GM18511 (cell line): ENCODE measurements at regions not wholly inside any gene's neighbourhood (a gene's known extent, or its start where the extent isn't known, plus 50 kb on each side); places are given as distances from the start of the nearest gene placed in this dataset.
"Not testable (repeated sequence)": the region's sequence is repeated elsewhere in the genome, so short reads cannot be mapped to it uniquely, and the experiment has no call there.

Experiments
- ATAC-seq: cut with Tn5 transposase; IDR thresholded peaks from one replicate; pipeline ENCODE4 v1.9.1; 2021; ENCODE audit warnings: mild to moderate bottlenecking, moderate library complexity; ENCODE audit not compliant: unreplicated experiment

- ATAC-seq: no peak
Measured at GRCh38 chr11:11722246-11722645, 100.4 kb upstream of the GALNT18 start.

GRCh38 chr11:11718511-11718910, 96.7 kb upstream of the GALNT18 start:
- ATAC-seq: no peak

- ATAC-seq: no peak
Measured at GRCh38 chr11:11717064-11717725, 95.4 kb upstream of the GALNT18 start.

GRCh38 chr11:11715075-11715474, 93.3 kb upstream of the GALNT18 start:
- ATAC-seq: not testable (repeated sequence)

GRCh38 chr11:11710556-11710955, 88.8 kb upstream of the GALNT18 start:
- ATAC-seq: no peak

GRCh38 chr11:11709447-11710239, 87.8 kb upstream of the GALNT18 start:
- no peak for ATAC-seq

GRCh38 chr11:11708256-11708655, 86.5 kb upstream of the GALNT18 start:
- no peak for ATAC-seq

- ATAC-seq: no peak
Measured at GRCh38 chr11:11706028-11706427, 84.2 kb upstream of the GALNT18 start.

- no peak for ATAC-seq
Measured at GRCh38 chr11:11703885-11704284, 82.1 kb upstream of the GALNT18 start.

- no peak for ATAC-seq
Measured at GRCh38 chr11:11701070-11701469, 79.3 kb upstream of the GALNT18 start.

- no peak for ATAC-seq
Measured at GRCh38 chr11:11697796-11698195, 76.0 kb upstream of the GALNT18 start.

- ATAC-seq: no peak
Measured at GRCh38 chr11:11691296-11692151, 69.7 kb upstream of the GALNT18 start.

GRCh38 chr11:11681536-11681935, 59.7 kb upstream of the GALNT18 start:
- ATAC-seq: no peak

GRCh38 chr11:11677672-11678356, 56.0 kb upstream of the GALNT18 start:
- no peak for ATAC-seq

- ATAC-seq: no peak
Measured at GRCh38 chr11:11675671-11676181, 53.9 kb upstream of the GALNT18 start.

GRCh38 chr11:11672789-11673188, 51.0 kb upstream of the GALNT18 start:
- ATAC-seq: no peak

- ATAC-seq: no peak
Measured at GRCh38 chr11:11672101-11672500, 50.3 kb upstream of the GALNT18 start.
